Keratinocyte (primary cell): ENCODE measurements at regions not wholly inside any gene's neighbourhood (a gene's known extent, or its start where the extent isn't known, plus 50 kb on each side); places are given as distances from the start of the nearest gene placed in this dataset.

Source experiments
- DNase-seq: peaks from one replicate; pipeline ENCODE4 v3.0.0-alpha.2; 2011; ENCODE audit warnings: low read depth, missing footprints, low spot score
- FAIRE-seq: peaks from 2 replicates; lab custom pipeline; 2011; peaks lifted over from hg19 to GRCh38; lab: Jason Lieb, UNC
- H2AFZ ChIP-seq: 2 replicates; pipeline ENCODE4 v1.6.0; 2012; ENCODE audit warnings: low read length, control low read depth, inconsistent platforms; ENCODE audit not compliant: control insufficient read depth
- H3K27ac ChIP-seq: 2 replicates; pipeline ENCODE4 v1.5.1; 2011; ENCODE audit warnings: low read length; ENCODE audit not compliant: control insufficient read depth, insufficient read depth
- H3K27me3 ChIP-seq: 3 replicates; pipeline ENCODE4 v1.6.0; 2011; ENCODE audit warnings: low read length; ENCODE audit not compliant: control insufficient read depth, insufficient read depth; ENCODE audit errors: extremely low read depth
- H3K36me3 ChIP-seq, 2 experiments: 2 replicates in 1 of 2; 3 replicates in 1 of 2; pipeline ENCODE4 v1.5.1; 2011; ENCODE audit warnings: low read length in 2 of 2, mild to moderate bottlenecking in 1 of 2; ENCODE audit not compliant: control insufficient read depth in 2 of 2, insufficient read depth in 2 of 2; ENCODE audit errors: extremely low read depth in 1 of 2
- H3K4me1 ChIP-seq: 3 replicates; pipeline ENCODE4 v1.5.1; 2011; ENCODE audit warnings: low read length; ENCODE audit not compliant: control insufficient read depth, insufficient read depth; ENCODE audit errors: extremely low read depth
- H3K4me2 ChIP-seq: 3 replicates; pipeline ENCODE4 v1.6.0; 2011; ENCODE audit warnings: low read depth, low read length; ENCODE audit not compliant: control insufficient read depth, insufficient read depth; ENCODE audit errors: extremely low read depth
- H3K4me3 ChIP-seq, 3 experiments: fragments of 200-600 bp in 1 of 3; sonication (generic) in 1 of 3; 2 replicates in 2 of 3; 3 replicates in 1 of 3; pipeline ENCODE4 v1.5.1; 2011 to 2016; ENCODE audit warnings: low read length in 3 of 3, mild to moderate bottlenecking in 3 of 3, control low read depth in 2 of 3, inconsistent platforms in 1 of 3, low read depth in 1 of 3, mixed read lengths in 1 of 3, mixed run types in 1 of 3, moderate library complexity in 1 of 3; ENCODE audit not compliant: control insufficient read depth in 2 of 3, insufficient read depth in 2 of 3; ENCODE audit errors: extremely low read depth in 1 of 3
- H3K79me2 ChIP-seq: 2 replicates; pipeline ENCODE4 v1.6.0; 2012; ENCODE audit warnings: low read length; ENCODE audit not compliant: control insufficient read depth, insufficient read depth
- H3K9ac ChIP-seq: 3 replicates; pipeline ENCODE4 v1.6.0; 2011; ENCODE audit warnings: low read length; ENCODE audit not compliant: control insufficient read depth, insufficient read depth; ENCODE audit errors: extremely low read depth
- H3K9me1 ChIP-seq: 3 replicates; pipeline ENCODE4 v1.6.0; 2011; ENCODE audit warnings: low read length; ENCODE audit not compliant: control insufficient read depth, insufficient read depth; ENCODE audit errors: extremely low read depth
- H3K9me3 ChIP-seq: 2 replicates; pipeline ENCODE4 v1.5.1; 2012; ENCODE audit warnings: low read depth, low read length; ENCODE audit not compliant: control insufficient read depth
- H4K20me1 ChIP-seq: 3 replicates; pipeline ENCODE4 v1.6.0; 2011; ENCODE audit warnings: low read length; ENCODE audit not compliant: control insufficient read depth, insufficient read depth; ENCODE audit errors: extremely low read depth
- CTCF ChIP-seq, 3 experiments: IDR thresholded peaks in 1 of 3; conservative IDR thresholded peaks in 1 of 3; optimal IDR thresholded peaks in 1 of 3; 2 replicates in 2 of 3; 3 replicates in 1 of 3; pipeline versions ENCODE3 to v1.5.1; 2011; ENCODE audit warnings: low read length in 3 of 3, mild to moderate bottlenecking in 3 of 3, moderate library complexity in 2 of 3, control low read depth in 1 of 3, inconsistent platforms in 1 of 3; ENCODE audit not compliant: insufficient read depth in 2 of 3; ENCODE audit errors: extremely low read depth in 1 of 3
- EZH2 ChIP-seq: IDR thresholded peaks from one replicate; pipeline ENCODE4 v1.6.1; 2012; ENCODE audit warnings: inconsistent platforms, mild to moderate bottlenecking, low read length, moderate library complexity
- dilution Hi-C: fragments of 300-500 bp; cut with MboI; formaldehyde crosslinking; loops from one replicate; pipeline ENCODE4 v1.7.0; 2020; ENCODE audit warnings: low sequenced_read_pairs; ENCODE audit not compliant: extremely low pct_ligation_motif_present

GRCh38 chr1:73475316-73475870 is 722.6 kb downstream of the LRRIQ3 start:
- Histone ChIP-seq H3K36me3 (no peaks in the 10 kb centered on the region), H3K27me3 (no peaks in the 10 kb centered on the region), H2AFZ (no peak overlapping the region), H3K9me1 (no peaks in the 10 kb centered on the region), H3K4me2 (no peak overlapping the region), H4K20me1 (no peaks in the 10 kb centered on the region), H3K4me1 (no peaks in the 10 kb centered on the region), H3K79me2 (no peaks in the 10 kb centered on the region), H3K27ac (no peak overlapping the region), H3K9ac (no peak overlapping the region), H3K9me3 (no peaks in the 10 kb centered on the region), H3K4me3 (no peak overlapping the region)
- TF ChIP-seq EZH2: no peak
- TF ChIP-seq CTCF (optimal IDR thresholded peaks at IDR 0.05 in 1 of 3, IDR thresholded peaks at IDR 0.05 in 1 of 3, conservative IDR thresholded peaks at IDR 0.05 in 1 of 3; ENCODE audit: extremely low read depth in 1 of 3, insufficient read depth in 2 of 3, low read length in 3 of 3): no peak
- FAIRE-seq: no peak
- dilution Hi-C loops: no loop called here
- no peak for DNase-seq

GRCh38 chr1:73472810-73473209 is 725.2 kb downstream of the LRRIQ3 start:
- FAIRE-seq (no peak), DNase-seq (no peak)
- no peak for TF ChIP-seq CTCF (optimal IDR thresholded peaks at IDR 0.05 in 1 of 3, IDR thresholded peaks at IDR 0.05 in 1 of 3, conservative IDR thresholded peaks at IDR 0.05 in 1 of 3; ENCODE audit: extremely low read depth in 1 of 3, insufficient read depth in 2 of 3, low read length in 3 of 3)
- no peak overlapping the region for H2AFZ ChIP-seq
- H3K4me1 ChIP-seq: no peaks in the 10 kb centered on the region
- no peak overlapping the region for H3K4me2 ChIP-seq
- H3K27me3 ChIP-seq: no peaks in the 10 kb centered on the region
- no peaks in the 10 kb centered on the region for H4K20me1 ChIP-seq
- H3K9me1 ChIP-seq: no peaks in the 10 kb centered on the region
- dilution Hi-C loops: no loop called here
- no peaks in the 10 kb centered on the region for H3K79me2 ChIP-seq
- no peaks in the 10 kb centered on the region for H3K9me3 ChIP-seq
- no peak overlapping the region for H3K9ac ChIP-seq
- no peak overlapping the region for H3K27ac ChIP-seq
- H3K4me3 ChIP-seq: no peak overlapping the region
- H3K36me3 ChIP-seq: no peaks in the 10 kb centered on the region
